Lower lobe of right lung (tissue), 2 donors: ENCODE measurements at regions not wholly inside any gene's neighbourhood (a gene's known extent, or its start where the extent isn't known, plus 50 kb on each side); places are given as distances from the start of the nearest gene placed in this dataset.

ENCODE experiments used
- ATAC-seq, 2 donors: fragments of 200-7000 bp; cut with Tn5 transposase; one replicate each; pipeline ENCODE4 v1.9.1; 2020 to 2022; ENCODE audit warnings: mild to moderate bottlenecking in 2 of 2, moderate library complexity in 2 of 2
- DNase-seq: peaks from one replicate; pipeline ENCODE4 v3.0.0-alpha.2; 2020
- H3K27ac ChIP-seq: fragments of 200-600 bp; one replicate; pipeline ENCODE4 v1.8.0; 2022
- H3K27me3 ChIP-seq: fragments of 200-600 bp; one replicate; pipeline ENCODE4 v1.8.0; 2022; ENCODE audit warnings: low read depth
- H3K36me3 ChIP-seq: fragments of 200-600 bp; one replicate; pipeline ENCODE4 v1.8.0; 2022; ENCODE audit warnings: mild to moderate bottlenecking
- H3K4me1 ChIP-seq: fragments of 200-600 bp; one replicate; pipeline ENCODE4 v1.8.0; 2022
- H3K4me3 ChIP-seq: fragments of 200-600 bp; one replicate; pipeline ENCODE4 v1.8.0; 2022; ENCODE audit warnings: mild to moderate bottlenecking
- H3K9me3 ChIP-seq: fragments of 200-600 bp; one replicate; pipeline ENCODE4 v1.8.0; 2022
- intact Hi-C: fragments of 100-400 bp; cut with DNase I; formaldehyde crosslinking; loops from one replicate; pipeline ENCODE4 v1.11.0; 2022
- TF ChIP-seq, protein P1 (sequence below): fragments of 200-600 bp; IDR thresholded peaks from one replicate; pipeline ENCODE4 v1.8.0; 2022; ENCODE audit warnings: antibody characterized with exemption, mild to moderate bottlenecking
- donor health status: DM: no; HTN: yes; CAD: no; lungs with severe emphysema.

DNA sequence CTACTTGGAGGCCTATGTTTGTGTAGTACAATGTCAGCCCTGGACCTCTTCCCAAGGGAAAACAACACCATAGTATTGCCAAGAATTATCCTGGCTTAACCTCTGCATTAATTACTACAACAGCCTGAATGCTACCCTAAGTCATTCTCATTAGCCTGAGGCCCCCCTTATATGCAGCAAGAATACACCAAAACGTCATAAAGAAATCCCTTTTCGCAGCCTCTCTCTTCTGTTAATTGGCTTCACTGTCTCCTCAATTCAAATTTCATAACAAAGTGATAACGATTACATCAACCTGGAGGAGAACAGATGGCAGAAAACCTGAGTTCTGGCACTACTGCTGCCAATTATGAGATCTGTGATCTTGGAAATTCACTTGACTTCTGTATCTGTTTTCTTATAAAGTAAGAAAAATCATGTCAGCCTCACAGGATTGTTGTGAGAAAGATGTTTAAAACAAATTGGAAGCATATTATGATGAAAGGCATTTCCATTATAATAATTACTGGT lies 1663.1 kb downstream of the STIM2 start:
- intact Hi-C loops = no loop called here
- no peak for ATAC-seq
- no peak for DNase-seq
- Histone ChIP-seq H3K4me1 (no peaks in the 10 kb centered on the region), H3K27me3 (no peaks in the 10 kb centered on the region), H3K27ac (no peak overlapping the region), H3K9me3 (no peaks in the 10 kb centered on the region), H3K36me3 (no peaks in the 10 kb centered on the region), H3K4me3 (no peak overlapping the region)
- TF ChIP-seq, protein P1, sequence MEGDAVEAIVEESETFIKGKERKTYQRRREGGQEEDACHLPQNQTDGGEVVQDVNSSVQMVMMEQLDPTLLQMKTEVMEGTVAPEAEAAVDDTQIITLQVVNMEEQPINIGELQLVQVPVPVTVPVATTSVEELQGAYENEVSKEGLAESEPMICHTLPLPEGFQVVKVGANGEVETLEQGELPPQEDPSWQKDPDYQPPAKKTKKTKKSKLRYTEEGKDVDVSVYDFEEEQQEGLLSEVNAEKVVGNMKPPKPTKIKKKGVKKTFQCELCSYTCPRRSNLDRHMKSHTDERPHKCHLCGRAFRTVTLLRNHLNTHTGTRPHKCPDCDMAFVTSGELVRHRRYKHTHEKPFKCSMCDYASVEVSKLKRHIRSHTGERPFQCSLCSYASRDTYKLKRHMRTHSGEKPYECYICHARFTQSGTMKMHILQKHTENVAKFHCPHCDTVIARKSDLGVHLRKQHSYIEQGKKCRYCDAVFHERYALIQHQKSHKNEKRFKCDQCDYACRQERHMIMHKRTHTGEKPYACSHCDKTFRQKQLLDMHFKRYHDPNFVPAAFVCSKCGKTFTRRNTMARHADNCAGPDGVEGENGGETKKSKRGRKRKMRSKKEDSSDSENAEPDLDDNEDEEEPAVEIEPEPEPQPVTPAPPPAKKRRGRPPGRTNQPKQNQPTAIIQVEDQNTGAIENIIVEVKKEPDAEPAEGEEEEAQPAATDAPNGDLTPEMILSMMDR = no peak

GRCh38 chr4:28536124-28536523 lies 1675.5 kb downstream of the STIM2 start:
- no peaks in the 10 kb centered on the region for H3K27me3 ChIP-seq
- TF ChIP-seq, protein P1 = no peak
- H3K4me1 ChIP-seq = no peaks in the 10 kb centered on the region
- H3K36me3 ChIP-seq = no peaks in the 10 kb centered on the region
- intact Hi-C loops = no loop called here
- no peaks in the 10 kb centered on the region for H3K9me3 ChIP-seq
- no peak overlapping the region for H3K4me3 ChIP-seq
- ATAC-seq (no peak), DNase-seq (no peak)
- H3K27ac ChIP-seq = no peak overlapping the region

DNA sequence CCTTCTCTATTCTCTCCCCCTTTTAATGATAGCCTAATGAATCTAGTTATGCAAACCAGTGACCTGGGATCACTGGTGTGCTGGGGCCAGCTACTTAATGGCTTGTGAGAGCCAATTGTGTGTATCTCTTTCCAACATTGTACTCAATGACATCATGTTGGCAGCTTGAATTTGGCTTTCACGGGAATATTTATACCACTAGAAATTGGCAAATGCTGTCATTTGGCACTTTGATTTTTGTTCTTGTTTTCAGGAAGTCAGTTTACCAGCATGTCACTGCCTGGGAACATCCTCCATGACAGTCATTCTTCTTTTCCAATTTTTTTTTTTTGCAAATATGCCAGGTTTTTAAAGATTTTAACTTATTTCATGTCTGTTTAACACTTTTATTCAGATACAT lies 1685.3 kb downstream of the STIM2 start:
- Histone ChIP-seq H3K27ac (no peak overlapping the region), H3K4me1 (no peaks in the 10 kb centered on the region), H3K9me3 (no peaks in the 10 kb centered on the region), H3K27me3 (no peaks in the 10 kb centered on the region), H3K36me3 (no peaks in the 10 kb centered on the region), H3K4me3 (no peak overlapping the region)
- ATAC-seq (no peak), DNase-seq (no peak)
- TF ChIP-seq, protein P1 = no peak
- intact Hi-C loops = no loop called here

- H3K36me3 ChIP-seq = no peaks in the 10 kb centered on the region
- H3K4me3 ChIP-seq = no peak overlapping the region
- intact Hi-C loops = no loop called here
- H3K9me3 ChIP-seq = no peaks in the 10 kb centered on the region
- H3K4me1 ChIP-seq = no peaks in the 10 kb centered on the region
- no peaks in the 10 kb centered on the region for H3K27me3 ChIP-seq
- ATAC-seq = no peak
- TF ChIP-seq, protein P1 = no peak
- no peak for DNase-seq
- no peak overlapping the region for H3K27ac ChIP-seq
Observed at GRCh38 chr4:28548136-28548535, 1687.5 kb downstream of the STIM2 start.

- Histone ChIP-seq H3K36me3 (no peaks in the 10 kb centered on the region), H3K4me1 (no peaks in the 10 kb centered on the region), H3K27me3 (no peaks in the 10 kb centered on the region), H3K9me3 (no peaks in the 10 kb centered on the region), H3K4me3 (no peak overlapping the region), H3K27ac (no peak overlapping the region)
- no peak for ATAC-seq
- DNase-seq = no peak
- TF ChIP-seq, protein P1 = no peak
- intact Hi-C loops = no loop called here
Observed at GRCh38 chr4:28548594-28548993, 1688.0 kb downstream of the STIM2 start.

DNA sequence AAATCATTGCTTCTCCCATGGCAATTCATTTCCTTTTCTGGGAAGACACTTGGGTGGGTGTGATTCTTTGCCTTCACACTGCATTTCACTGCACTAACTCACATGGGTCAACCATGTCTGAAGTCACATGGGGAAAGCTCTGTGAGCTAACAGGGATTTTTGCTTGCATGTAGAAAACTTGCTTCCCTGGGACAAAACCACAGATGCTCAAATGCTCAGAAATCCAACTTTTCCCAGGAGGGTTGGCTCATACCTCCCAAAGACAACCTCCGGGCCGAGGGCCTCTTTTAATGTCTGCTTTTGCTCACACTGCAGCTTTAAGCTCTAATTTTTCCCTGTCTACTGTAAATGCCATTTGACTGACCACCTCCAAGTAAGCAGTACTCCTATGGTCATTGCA lies 1695.2 kb downstream of the STIM2 start:
- H3K9me3 ChIP-seq = no peaks in the 10 kb centered on the region
- no peaks in the 10 kb centered on the region for H3K4me1 ChIP-seq
- H3K27ac ChIP-seq = no peak overlapping the region
- no peak overlapping the region for H3K4me3 ChIP-seq
- no peaks in the 10 kb centered on the region for H3K36me3 ChIP-seq
- H3K27me3 ChIP-seq = no peaks in the 10 kb centered on the region
- intact Hi-C loops = no loop called here
- TF ChIP-seq, protein P1 = no peak
- no peak for DNase-seq
- ATAC-seq = no peak
